Astrocyte (in vitro differentiated cells and primary cell): ENCODE measurements at regions not wholly inside any gene's neighbourhood (a gene's known extent, or its start where the extent isn't known, plus 50 kb on each side); places are given as distances from the start of the nearest gene placed in this dataset.
"Not testable (repeated sequence)": the region's sequence is repeated elsewhere in the genome, so short reads cannot be mapped to it uniquely, and the experiment has no call there.

Experiments used
- DNase-seq: peaks from one replicate; pipeline ENCODE4 v3.0.0-alpha.2; 2010; ENCODE audit warnings: low read depth
- FAIRE-seq: peaks from 2 replicates; lab custom pipeline; 2011; peaks lifted over from hg19 to GRCh38; lab: Jason Lieb, UNC
- H2AFZ ChIP-seq: 2 replicates; pipeline ENCODE4 v1.6.0; 2012; ENCODE audit warnings: low read depth, low read length, inconsistent platforms
- H3K27ac ChIP-seq: 2 replicates; pipeline ENCODE4 v1.5.1; 2011; ENCODE audit warnings: low read depth, low read length, inconsistent platforms
- H3K27me3 ChIP-seq: 2 replicates; pipeline ENCODE4 v1.6.0; 2011; ENCODE audit warnings: low read length, inconsistent platforms; ENCODE audit not compliant: insufficient read depth
- H3K36me3 ChIP-seq: 2 replicates; pipeline ENCODE4 v1.5.1; 2011; ENCODE audit warnings: low read length, inconsistent platforms; ENCODE audit not compliant: insufficient read depth
- H3K4me1 ChIP-seq: 2 replicates; pipeline ENCODE4 v1.5.1; 2011; ENCODE audit warnings: low read length, inconsistent platforms; ENCODE audit not compliant: insufficient read depth
- H3K4me2 ChIP-seq: 2 replicates; pipeline ENCODE4 v1.6.0; 2012; ENCODE audit warnings: low read length, inconsistent platforms
- H3K4me3 ChIP-seq: 2 replicates; pipeline ENCODE4 v1.5.1; 2011; ENCODE audit warnings: low read depth, mild to moderate bottlenecking, low read length, inconsistent platforms; ENCODE audit not compliant: insufficient read depth
- H3K79me2 ChIP-seq: 2 replicates; pipeline ENCODE4 v1.6.0; 2012; ENCODE audit warnings: mild to moderate bottlenecking, low read length, inconsistent platforms; ENCODE audit not compliant: insufficient read depth
- H3K9ac ChIP-seq: 2 replicates; pipeline ENCODE4 v1.6.0; 2012; ENCODE audit warnings: mild to moderate bottlenecking, low read length, inconsistent platforms
- H3K9me3 ChIP-seq: 2 replicates; pipeline ENCODE4 v1.5.1; 2012; ENCODE audit warnings: low read depth, mild to moderate bottlenecking, low read length, inconsistent platforms; ENCODE audit not compliant: insufficient read depth
- H4K20me1 ChIP-seq: 2 replicates; pipeline ENCODE4 v1.6.0; 2012; ENCODE audit warnings: low read length, inconsistent platforms; ENCODE audit not compliant: insufficient read depth
- H3K27ac Mint-ChIP-seq: one replicate; pipeline ENCODE4 v1.8.0; 2021; ENCODE audit warnings: mild to moderate bottlenecking, mixed read lengths; ENCODE audit not compliant: unreplicated experiment
- H3K27me3 Mint-ChIP-seq: one replicate; pipeline ENCODE4 v1.8.0; 2021; ENCODE audit warnings: low read depth, mixed read lengths; ENCODE audit not compliant: unreplicated experiment
- H3K36me3 Mint-ChIP-seq: one replicate; pipeline ENCODE4 v1.8.0; 2021; ENCODE audit warnings: low read depth, mixed read lengths; ENCODE audit not compliant: unreplicated experiment
- H3K4me1 Mint-ChIP-seq: one replicate; pipeline ENCODE4 v1.8.0; 2021; ENCODE audit warnings: low read depth, mixed read lengths; ENCODE audit not compliant: unreplicated experiment
- H3K4me3 Mint-ChIP-seq: one replicate; pipeline ENCODE4 v1.8.0; 2021; ENCODE audit warnings: mild to moderate bottlenecking, moderate library complexity, mixed read lengths; ENCODE audit not compliant: unreplicated experiment
- H3K9me3 Mint-ChIP-seq: one replicate; pipeline ENCODE4 v1.8.0; 2021; ENCODE audit warnings: mild to moderate bottlenecking, mixed read lengths; ENCODE audit not compliant: unreplicated experiment

GRCh38 chr16:29333492-29334097 lies 72.9 kb downstream of the NPIPB11 start:
- not testable (repeated sequence) for H3K4me2 ChIP-seq, H3K9me3 Mint-ChIP-seq, FAIRE-seq, H3K4me1 ChIP-seq, H3K4me3 Mint-ChIP-seq, H3K9me3 ChIP-seq, H3K27ac ChIP-seq, H2AFZ ChIP-seq, H3K36me3 Mint-ChIP-seq, DNase-seq, H3K36me3 ChIP-seq, H3K27ac Mint-ChIP-seq, H3K27me3 ChIP-seq, H3K9ac ChIP-seq, H3K79me2 ChIP-seq, H3K4me3 ChIP-seq, H3K4me1 Mint-ChIP-seq, H4K20me1 ChIP-seq
- H3K27me3 Mint-ChIP-seq: peaks cover 15% of the 10 kb centered on the region

GRCh38 chr16:29330623-29331022 lies 75.9 kb downstream of the NPIPB11 start:
- not testable (repeated sequence) for H3K4me3 Mint-ChIP-seq, H3K4me1 Mint-ChIP-seq, H3K9ac ChIP-seq, H3K27ac ChIP-seq, FAIRE-seq, H4K20me1 ChIP-seq, H3K9me3 ChIP-seq, H3K27me3 ChIP-seq, H3K79me2 ChIP-seq, H3K27ac Mint-ChIP-seq, H3K4me3 ChIP-seq, H3K4me2 ChIP-seq, H3K4me1 ChIP-seq, H2AFZ ChIP-seq, H3K36me3 Mint-ChIP-seq, H3K36me3 ChIP-seq, H3K9me3 Mint-ChIP-seq, DNase-seq
- peaks cover 18% of the 10 kb centered on the region for H3K27me3 Mint-ChIP-seq

GRCh38 chr16:29328528-29328927 lies 78.0 kb downstream of the NPIPB11 start:
- not testable (repeated sequence) for H3K4me3 ChIP-seq, H3K4me3 Mint-ChIP-seq, H4K20me1 ChIP-seq, H3K27ac ChIP-seq, FAIRE-seq, H3K36me3 Mint-ChIP-seq, H3K9me3 ChIP-seq, H3K36me3 ChIP-seq, H3K9ac ChIP-seq, H3K27me3 ChIP-seq, H3K79me2 ChIP-seq, H3K4me1 Mint-ChIP-seq, H3K4me1 ChIP-seq, DNase-seq, H3K9me3 Mint-ChIP-seq, H3K27ac Mint-ChIP-seq
- peaks cover 16% of the 10 kb centered on the region for H3K27me3 Mint-ChIP-seq
- Histone ChIP-seq H2AFZ (peak overlapping the region; percentile 17), H3K4me2 (peak overlapping the region; percentile 62)

GRCh38 chr16:29327631-29328408 lies 78.7 kb downstream of the NPIPB11 start:
- H3K27ac Mint-ChIP-seq: peak overlapping the region; percentile 75
- not testable (repeated sequence) for H3K9me3 Mint-ChIP-seq, H3K36me3 Mint-ChIP-seq, FAIRE-seq, H3K27me3 ChIP-seq, H3K36me3 ChIP-seq, H3K4me3 Mint-ChIP-seq, H3K4me1 ChIP-seq, H3K9ac ChIP-seq, H3K27ac ChIP-seq, H3K4me3 ChIP-seq, H3K4me1 Mint-ChIP-seq, H2AFZ ChIP-seq, H4K20me1 ChIP-seq, H3K79me2 ChIP-seq, H3K9me3 ChIP-seq
- peak; percentile 48 for DNase-seq
- H3K4me2 ChIP-seq: peak overlapping the region; percentile 62
- H3K27me3 Mint-ChIP-seq: peaks cover 19% of the 10 kb centered on the region

GRCh38 chr16:29326164-29327125 lies 80.1 kb downstream of the NPIPB11 start:
- not testable (repeated sequence) for H2AFZ ChIP-seq, H3K36me3 Mint-ChIP-seq, H3K9me3 ChIP-seq, H3K9me3 Mint-ChIP-seq, H3K4me1 ChIP-seq, H4K20me1 ChIP-seq, H3K4me2 ChIP-seq, H3K79me2 ChIP-seq, H3K27ac ChIP-seq, H3K4me3 ChIP-seq, H3K27me3 ChIP-seq, DNase-seq, H3K4me1 Mint-ChIP-seq, H3K9ac ChIP-seq, H3K36me3 ChIP-seq, H3K27ac Mint-ChIP-seq, FAIRE-seq, H3K4me3 Mint-ChIP-seq
- H3K27me3 Mint-ChIP-seq: peaks cover 22% of the 10 kb centered on the region
